T1000 (cell line): ENCODE measurements at regions not wholly inside any gene's neighbourhood (a gene's known extent, or its start where the extent isn't known, plus 50 kb on each side); places are given as distances from the start of the nearest gene placed in this dataset.

ENCODE experiments used
- DNase-seq: peaks from one replicate; lab custom pipeline; 2025; ENCODE audit warnings: mixed read lengths; lab: John Stamatoyannopoulos, UW

DNA sequence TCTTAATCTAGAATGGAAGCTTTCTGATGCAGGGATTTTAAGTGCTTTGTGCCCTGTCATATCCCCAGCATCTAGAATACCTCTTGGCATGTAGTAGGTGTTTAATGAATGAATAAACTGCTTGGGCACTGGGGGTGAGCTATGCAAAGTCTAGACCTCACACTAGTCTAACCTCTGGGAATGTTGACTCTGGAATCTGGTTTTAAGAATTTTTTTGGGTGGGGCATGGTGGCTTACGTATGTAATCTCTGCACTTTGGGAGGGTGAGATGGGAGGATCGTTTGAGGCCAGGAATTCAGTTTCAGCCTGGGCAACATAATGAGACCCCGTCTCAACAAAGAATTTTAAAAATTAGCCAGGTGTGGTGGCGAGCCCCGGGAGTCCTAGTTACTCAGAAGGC is 146.3 kb upstream of the RGMA start:
- no peak for DNase-seq

DNA sequence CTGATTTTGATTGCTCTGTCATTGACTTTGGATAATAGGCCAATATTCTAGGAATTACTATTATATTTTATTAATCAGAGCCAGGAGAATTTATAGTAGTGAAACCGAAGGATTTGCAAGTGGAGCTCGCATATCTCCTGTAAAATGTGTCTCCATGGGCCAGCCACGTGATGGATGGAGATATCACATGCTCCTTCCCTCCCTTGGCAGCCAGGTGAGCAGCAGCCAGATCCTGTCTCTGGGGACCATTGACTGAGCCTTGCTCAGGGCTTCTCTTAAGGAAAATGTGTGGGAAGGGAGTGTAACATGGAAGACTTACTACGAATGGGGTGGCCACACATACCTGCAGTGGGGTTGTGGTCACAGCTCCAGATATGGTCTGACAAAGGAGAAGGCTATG is 144.7 kb upstream of the RGMA start:
- DNase-seq, result no peak

DNA sequence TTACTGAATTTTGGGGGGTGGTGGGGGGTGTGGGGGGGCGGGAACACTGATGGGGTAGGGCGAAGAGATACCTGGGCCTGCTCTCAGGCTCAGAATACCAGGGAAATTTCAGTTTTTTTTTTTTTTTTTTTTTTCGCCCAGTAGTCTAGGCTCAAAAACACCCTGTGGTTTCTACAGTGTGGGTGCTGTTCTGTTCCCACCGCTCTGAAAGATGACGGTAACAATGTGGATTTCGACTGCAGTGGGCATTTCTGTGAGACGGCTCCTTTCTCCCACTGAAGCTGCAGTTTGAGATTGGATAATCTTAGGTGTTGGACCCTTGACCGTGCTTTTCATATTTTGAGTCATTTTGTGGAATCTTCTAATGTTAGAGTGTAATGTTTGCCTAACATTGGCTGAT is 143.8 kb upstream of the RGMA start:
- DNase-seq, result no peak

DNA sequence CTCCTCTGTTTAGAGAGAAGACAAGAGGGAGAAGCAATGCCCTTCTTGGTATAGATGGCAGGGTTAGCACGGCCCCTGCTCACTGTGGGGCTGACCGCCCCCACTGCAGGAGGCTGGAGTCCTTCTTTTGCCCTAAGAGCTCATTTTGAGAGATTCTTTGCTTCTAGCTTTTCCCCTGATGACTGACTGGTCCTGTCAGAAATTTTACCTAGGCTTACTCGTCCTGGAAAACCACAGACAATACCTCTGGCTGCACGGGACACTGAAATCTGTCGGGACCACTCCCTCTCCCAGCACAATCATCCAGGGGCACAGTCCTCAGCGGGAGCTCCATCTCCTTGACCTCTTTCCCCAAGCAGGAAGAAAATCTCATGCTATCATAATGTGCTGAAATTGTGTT is 143.0 kb upstream of the RGMA start:
- no peak for DNase-seq

DNA sequence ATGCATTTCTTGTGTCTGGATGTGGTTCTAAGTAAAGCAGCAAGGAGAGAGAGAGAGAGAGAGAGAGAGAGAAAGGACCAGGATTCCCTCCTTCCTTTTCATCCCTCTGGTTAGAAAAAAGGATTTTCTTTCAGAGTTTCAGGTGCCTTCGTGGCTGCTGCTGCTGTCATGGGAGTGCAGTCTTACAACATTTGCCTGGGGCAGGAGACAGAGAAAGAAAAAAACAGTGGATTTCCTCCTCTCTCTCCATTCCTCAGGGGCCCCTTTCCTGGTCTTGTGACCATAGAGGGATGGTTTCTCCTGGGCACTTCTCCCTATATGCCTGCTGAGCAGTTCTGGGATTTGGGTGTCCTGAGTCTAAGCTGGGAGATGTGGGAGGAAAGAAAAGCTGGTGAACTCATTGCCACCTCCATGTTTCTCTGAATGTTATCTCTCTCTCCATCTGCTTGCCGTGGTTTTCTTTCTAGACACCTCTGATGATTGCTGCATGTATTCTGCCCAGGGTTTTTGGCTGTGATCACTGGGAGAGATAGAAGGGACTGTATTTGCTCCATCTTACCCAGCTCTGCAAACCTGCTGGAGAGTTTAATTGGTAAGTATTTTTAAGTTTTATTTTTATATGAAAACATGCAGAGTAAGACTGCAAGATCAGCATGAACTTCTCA is 142.4 kb upstream of the RGMA start:
- DNase-seq, result no peak

DNA sequence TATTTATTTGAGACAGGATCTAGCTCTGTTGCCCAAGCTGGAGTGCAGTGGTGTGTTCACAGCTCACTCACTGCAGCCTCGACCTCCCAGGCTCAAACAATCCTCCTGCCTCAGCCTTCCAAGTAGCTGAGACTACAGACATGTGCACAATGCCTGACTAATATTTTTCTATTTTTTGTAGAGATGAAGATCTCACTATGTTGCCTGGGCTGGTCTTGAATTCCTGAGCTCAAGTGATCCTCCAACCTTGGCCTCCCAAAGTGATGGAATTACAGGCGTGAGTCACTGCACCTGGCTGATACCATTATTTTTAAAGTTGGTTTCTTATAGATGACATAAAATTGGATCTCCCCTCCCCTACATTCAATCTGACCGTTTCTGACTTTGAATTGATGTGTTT is 139.5 kb upstream of the RGMA start:
- DNase-seq, result no peak

DNA sequence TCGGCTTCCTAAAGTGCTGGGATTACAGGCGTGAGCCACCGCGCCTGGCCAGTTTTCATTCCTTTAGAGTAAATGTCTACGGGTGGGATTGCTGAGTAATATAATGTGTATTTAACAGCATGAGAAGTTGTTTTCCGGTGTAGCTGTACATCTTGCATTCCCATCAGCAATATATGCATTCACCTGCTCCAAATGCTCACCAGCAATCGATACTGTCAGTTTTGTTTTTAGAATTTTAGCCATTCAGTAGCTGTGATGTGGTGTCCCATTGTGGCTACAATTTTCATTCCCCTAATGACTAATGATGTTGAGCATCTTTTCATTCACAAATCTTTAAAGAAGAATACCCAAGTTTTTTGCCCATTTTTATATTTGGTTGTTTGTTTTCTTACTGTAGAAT is 134.8 kb upstream of the RGMA start:
- DNase-seq, result no peak

DNA sequence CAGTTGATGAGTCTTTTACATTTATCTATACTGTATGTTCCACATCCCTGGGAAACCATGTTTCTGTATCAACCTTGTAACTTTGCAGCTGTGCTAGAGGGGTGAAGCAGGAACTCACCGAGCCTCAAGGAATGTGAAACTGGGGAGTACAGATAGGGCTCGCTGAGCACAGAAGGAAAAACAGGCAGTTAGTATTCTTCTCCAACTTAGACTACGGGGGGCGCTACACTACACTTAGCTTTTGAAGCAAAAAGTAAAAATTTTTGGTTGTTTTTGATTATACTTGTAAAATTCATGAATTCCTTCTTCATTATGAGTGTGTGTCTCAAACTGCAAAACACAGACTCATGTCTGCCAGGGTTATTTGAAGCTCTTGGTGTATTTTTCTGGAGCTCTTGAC is 132.7 kb upstream of the RGMA start:
- DNase-seq, result no peak

DNA sequence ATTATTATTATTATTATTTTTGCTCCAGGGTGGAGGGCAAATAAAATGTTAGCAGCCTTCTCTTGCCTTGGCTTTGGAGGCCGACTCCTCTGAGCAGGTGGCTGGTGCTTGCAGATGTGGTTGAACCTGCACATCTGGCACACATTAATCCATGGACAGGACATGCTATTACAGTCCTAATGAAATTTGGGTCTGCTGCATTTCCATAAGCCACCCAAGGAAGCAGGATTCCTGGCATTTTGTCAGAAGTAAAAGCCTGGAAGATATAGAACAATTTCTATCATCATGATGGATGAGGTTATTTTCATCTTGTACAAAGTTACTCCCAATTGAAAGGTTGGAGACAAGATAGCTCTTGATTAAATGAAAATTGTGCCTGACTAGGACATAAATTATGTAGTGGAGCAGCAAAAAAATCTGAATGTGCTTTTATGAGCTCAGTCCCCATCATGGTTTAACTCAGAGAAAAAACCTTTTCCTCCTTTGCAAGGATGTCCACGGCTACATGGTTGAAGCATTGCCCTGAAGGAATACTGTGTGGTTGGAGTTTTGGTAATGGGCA is 130.9 kb upstream of the RGMA start:
- no peak for DNase-seq

DNA sequence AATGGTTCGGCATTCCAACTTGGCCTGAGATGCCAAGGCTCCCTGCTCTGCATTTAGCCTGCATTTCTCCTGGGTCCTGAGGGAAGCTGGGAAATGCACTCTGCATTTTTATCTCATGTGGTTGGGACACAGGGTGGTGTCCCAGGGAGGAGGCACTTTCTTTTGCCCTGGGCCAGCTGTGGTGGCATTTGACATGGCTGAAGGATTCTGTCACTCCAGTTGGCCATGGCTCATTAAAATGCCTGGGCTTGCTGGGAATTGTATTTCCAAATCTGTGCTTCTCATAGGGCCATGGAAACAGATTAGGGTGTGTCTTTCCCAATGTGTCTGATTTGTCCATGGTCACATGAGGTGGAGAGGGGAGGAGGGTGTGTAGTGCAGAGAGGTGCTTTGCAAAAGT is 128.3 kb upstream of the RGMA start:
- no peak for DNase-seq

DNA sequence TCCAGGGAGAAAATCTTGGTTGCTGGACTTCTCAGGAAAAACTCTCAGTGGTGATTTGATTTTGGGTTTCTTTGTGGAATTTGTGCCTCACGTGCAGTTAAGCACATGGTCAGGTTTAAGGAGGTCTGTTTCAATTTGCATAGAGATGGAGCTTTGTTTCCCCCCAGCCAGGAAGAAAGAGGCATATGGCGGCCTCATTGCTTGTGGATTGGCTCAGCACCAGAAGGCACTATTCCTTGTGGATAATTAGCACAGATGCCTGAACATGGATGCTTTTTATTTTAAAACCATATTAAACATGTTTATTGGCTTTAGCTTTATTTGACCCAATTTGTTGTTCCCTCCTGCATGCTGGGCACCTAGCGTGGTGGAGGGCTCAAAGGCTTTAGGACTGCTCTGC is 125.1 kb upstream of the RGMA start:
- DNase-seq, result no peak

DNA sequence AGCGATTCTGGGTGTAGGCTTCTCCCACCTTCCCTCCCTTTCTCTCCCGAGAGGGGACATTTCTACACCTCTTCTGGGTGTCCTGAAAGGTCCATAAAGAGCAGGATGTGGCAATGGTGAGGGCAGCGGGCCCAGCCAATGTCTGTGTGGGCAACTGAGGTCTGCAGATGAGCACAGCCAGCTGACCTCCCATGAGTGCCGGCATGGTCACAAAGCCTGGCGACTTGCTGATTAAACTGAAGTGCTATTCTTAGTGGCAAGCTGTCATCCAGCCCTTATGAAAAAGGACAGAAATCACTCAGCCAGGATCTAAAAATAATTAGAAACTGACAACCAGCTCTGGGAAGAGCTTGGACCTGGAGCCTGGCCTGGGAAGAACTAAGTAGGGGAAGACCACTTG is 124.3 kb upstream of the RGMA start:
- DNase-seq, result no peak

DNA sequence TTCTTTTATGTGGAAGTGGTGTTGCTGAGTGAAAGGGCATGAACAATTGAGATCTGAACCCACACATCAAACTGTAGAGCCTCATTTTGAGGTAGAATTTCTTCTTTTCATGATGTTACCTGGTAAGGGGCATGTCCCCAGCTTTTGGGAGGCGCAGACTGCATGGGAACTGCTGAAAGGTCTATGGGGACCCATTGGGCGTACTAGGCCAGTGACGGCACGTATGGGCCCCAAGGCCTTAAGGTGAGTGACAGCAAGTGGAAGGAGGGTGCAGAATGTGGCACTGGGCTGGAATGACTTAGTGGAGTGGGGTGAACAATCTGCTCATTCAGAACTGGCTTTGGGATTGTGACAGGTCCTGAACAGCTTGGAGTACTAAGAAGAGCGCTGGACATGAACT is 123.6 kb upstream of the RGMA start:
- DNase-seq, result no peak

DNA sequence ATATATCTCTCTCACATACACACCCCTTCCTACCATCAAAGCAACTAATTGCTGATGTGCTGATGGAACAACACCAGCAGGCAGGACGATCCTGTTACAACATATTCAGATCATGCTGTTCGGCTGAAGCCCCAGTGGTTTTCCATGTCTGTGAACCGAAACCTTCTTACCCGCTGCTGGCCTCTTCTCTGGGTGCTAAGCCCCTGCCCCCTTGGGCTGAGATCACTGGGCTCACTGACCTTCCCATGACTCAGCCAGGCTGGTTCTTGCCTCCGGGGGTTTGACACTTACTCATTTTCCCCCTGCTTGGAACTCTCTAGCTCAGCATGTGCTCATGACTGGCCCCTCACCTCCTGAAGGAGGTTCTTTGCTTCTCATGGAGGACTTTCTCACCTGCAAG is 122.0 kb upstream of the RGMA start:
- DNase-seq, result no peak

DNA sequence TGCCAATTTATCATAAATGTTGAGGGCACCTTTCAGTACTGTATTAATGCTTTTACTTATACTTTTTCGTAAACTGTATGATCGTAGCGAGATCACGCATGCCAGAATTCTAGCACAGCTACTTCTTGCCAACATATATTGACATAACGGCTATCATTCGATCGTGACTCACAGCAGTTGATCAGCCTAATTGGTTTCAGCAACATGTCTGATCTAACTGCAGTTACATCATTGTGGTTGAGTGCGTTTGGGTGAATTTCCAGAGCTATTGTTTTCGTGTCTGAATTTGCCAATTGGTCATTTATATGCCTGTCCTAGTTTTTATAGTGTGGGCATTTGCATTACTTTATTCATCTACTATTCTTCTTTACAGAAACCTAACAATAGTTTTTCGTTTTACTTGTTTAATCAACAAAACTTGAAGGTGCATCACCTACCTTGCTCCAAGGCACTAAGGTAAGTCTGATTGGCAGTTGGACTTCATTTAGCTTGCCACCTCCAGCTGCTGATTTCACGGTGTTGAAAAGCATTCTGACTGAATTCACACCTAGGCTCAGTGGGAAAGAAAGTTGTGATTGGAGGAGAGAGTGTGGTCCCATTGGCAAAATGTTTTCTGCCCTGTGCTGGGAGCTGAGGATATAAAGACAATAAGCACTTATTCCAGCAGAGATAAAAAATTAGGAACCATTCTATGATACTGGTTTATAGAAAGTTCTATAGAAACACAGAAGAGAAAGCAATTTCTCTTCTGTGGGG is 120.9 kb upstream of the RGMA start:
- no peak for DNase-seq

DNA sequence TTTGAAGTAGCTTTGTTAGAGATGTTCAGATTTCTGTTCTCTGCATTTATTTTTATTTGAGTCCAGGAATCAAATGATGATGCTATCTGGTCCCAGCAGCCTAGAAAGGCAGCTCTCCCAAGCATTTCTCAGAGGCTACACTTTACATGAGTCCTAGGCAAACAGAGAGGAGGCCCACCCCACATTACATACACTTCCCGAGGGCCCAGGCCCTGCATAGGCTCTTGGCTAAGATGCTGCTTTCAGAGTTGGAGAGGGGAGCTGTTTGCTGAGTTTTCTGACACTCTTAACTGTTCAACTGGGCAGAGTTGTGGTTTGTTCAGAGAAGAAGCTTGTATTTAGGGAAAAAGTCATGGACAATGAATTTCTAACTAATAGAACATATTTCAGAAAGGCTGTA is 117.9 kb upstream of the RGMA start:
- DNase-seq, result no peak

DNA sequence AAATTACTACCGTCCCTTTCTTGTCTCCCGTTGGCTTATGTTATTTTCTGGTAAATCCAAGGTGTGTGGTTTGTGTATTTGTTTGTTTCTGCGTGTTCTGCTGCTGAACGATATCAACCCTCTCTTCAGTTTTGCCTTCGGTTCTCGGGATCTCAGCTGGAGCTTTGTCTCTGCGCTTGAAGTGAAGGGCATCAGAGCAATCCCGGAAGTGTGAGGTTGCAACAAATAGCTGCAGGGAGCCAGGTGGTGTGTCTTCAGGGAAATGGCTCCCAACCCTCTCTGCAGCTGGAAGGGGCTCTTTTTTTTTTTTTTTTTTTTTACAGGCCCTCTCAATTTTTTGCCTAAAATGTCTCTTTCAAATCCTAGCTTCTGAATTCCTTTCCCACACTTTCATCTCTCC is 116.4 kb upstream of the RGMA start:
- DNase-seq, result no peak

DNA sequence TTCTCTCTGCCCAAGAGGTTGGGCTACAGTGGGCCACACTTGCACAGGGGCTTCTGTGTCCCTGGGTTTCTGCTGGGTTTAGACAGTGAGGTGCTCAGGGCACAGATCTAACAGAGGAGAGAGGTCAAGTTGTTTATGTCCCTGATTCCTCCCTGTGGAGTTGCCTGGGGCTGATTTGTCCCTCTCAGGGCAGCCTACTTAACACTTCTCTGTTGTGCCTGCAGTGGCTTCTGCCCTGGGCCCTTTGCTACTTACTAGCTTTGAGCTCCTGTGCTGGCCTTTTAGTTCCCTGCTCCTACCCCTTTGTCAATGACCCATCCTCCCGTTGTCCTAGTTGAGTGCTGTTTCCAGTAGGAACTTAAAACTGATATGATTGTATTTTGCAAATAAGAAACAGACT is 114.0 kb upstream of the RGMA start:
- no peak for DNase-seq

DNA sequence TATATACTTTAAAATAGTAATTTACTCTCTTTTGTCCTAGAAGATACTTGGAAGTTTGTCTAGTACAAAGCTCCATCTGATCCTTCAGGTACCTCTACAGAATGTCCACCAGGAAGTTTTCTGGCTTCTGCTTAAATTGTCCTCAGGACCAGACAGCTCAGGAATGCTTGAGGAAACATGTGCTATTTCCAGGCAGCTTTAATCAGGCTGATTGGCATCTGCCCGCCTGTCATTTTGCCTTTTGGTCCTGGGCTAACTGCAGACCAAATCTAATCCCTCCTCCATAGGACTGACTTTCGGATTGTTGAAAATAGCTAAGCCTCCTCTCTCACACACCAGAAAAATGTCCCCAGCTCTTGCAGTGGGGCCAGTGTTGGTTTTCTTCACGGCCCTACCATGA is 113.4 kb upstream of the RGMA start:
- DNase-seq, result no peak

DNA sequence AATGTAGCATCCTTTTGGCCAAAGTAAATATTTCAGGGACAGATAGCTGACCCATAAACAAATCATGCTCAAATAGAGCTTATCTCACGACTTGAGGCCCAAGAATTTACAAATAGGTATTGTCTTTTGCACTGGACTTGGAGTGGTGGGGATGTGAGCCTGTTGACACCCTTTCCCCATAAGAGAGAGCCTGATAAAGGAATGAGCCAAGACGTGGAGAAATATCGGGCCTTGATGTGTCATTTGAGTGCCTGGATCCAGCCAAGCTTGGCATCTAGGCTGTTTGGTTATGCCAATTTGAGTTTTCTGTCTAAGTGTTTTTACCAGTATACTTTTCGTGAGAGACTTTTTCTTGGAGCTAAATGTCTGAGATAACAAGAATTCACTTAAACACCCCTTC is 112.9 kb upstream of the RGMA start:
- DNase-seq, result no peak

DNA sequence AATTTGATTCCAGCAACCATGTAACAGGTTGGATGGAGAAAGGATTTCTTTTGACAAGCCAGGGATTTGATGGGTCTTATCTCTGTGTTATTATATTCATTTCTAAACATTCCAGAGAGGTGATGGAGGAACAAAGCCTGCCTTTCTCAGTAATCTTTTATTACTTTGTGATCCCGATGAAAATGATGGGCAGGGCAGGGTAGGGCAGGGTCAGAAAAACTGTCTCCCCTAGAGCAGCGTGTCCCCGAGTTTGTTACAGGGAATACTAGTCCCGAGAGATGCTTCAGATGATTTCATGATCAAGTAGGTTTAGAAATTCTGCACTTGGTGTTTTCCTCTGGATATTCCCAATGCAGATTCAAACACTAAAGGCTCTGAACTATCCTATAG is 111.8 kb upstream of the RGMA start:
- no peak for DNase-seq

DNA sequence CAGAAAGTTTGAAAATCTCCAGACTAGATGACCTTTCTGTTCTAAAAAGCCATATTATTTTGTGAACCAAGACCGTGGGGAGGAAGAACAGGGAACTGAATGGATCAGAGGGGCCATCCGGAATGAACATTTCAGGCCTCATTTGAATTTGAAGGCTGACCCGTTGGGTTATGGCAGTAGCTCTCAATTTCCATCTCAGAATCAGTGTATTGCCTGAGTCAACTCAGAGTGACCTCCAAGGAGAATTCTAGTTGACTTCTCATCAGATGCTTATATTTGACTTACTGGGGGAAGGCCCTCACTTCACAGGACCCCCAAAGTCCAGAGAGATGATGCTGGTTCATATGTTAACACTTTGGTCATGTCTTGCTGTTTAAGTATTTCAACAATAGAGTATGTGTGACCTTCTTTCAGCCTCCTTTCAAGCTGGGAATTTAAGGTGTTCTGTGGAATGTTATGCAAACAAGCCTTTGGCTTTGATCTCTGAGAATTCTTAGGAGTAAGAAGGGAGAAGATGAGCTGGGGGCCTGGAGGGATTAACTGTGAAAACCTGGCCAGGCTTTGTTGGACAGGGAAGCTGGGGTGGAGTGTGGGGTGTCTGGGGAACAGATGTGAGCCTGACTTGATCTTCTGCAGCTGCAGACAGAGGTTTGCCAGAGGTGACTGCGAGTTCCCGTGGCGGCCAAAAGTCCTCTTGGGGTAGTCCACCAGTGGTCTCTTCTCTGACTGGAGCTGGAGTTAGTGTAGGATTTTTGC is 111.2 kb upstream of the RGMA start:
- DNase-seq, result no peak

DNA sequence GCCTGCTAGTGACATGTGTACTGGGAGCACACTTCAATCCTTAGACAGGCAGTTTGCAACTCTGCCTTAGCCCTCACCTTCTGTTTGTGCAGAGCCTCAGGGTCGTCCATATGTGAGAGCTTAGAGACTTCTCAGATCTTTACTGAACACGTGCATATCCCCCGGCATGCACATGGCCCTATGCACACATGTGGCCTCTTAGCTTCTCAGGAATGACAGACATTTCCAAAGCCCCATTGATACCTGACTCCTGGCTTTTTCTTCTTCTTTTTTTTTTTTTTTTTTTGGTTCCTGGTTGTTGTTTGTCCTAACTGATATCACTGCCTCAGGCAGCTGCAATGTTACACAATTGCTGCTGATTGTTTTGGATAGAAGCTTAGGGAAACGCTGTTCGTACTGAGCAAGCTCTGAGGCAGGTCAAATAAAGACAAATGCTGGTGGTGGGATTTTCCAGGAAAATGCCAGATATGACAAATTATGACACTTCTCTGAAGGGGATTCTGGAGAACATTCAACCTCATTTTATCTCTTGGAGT is 107.2 kb upstream of the RGMA start:
- DNase-seq, result no peak
